Neural progenitor cell (in vitro differentiated cells): ENCODE measurements at regions not wholly inside any gene's neighbourhood (a gene's known extent, or its start where the extent isn't known, plus 50 kb on each side); places are given as distances from the start of the nearest gene placed in this dataset.

Source experiments
- CTCF ChIP-seq: fragments of 200-600 bp; sonication (generic); IDR thresholded peaks from 2 replicates; pipeline ENCODE4 v1.5.1; 2017; ENCODE audit warnings: antibody characterized with exemption, mild to moderate bottlenecking
- EZH2 ChIP-seq: fragments of 200-600 bp; sonication (generic); IDR thresholded peaks from 2 replicates; pipeline ENCODE4 v1.6.1; 2017; ENCODE audit warnings: antibody characterized with exemption, mild to moderate bottlenecking, moderate library complexity
- EZH2phosphoT487 ChIP-seq: fragments of 200-600 bp; sonication (generic); IDR thresholded peaks from 2 replicates; pipeline ENCODE4 v1.6.1; 2017; ENCODE audit warnings: antibody characterized with exemption

- no peak for TF ChIP-seq CTCF
- TF ChIP-seq EZH2: no peak
- TF ChIP-seq EZH2phosphoT487: no peak
Measured at GRCh38 chr17:13957636-13958035, 111.7 kb upstream of the COX10 start.
